SK-MEL-5 (cell line): ENCODE measurements at regions not wholly inside any gene's neighbourhood (a gene's known extent, or its start where the extent isn't known, plus 50 kb on each side); places are given as distances from the start of the nearest gene placed in this dataset.

Source experiments
- DNase-seq: peaks from one replicate; pipeline ENCODE4 v3.0.0-alpha.2; 2016; ENCODE audit warnings: low read depth, low spot score
- in situ Hi-C: cut with HindIII; loops from 2 replicates; pipeline ENCODE4 v1.10.0; 2016; ENCODE audit warnings: low sequenced_read_pairs, high pct_unique_total_duplicates, low pct_unique_long_range_greater_than_20kb

DNA sequence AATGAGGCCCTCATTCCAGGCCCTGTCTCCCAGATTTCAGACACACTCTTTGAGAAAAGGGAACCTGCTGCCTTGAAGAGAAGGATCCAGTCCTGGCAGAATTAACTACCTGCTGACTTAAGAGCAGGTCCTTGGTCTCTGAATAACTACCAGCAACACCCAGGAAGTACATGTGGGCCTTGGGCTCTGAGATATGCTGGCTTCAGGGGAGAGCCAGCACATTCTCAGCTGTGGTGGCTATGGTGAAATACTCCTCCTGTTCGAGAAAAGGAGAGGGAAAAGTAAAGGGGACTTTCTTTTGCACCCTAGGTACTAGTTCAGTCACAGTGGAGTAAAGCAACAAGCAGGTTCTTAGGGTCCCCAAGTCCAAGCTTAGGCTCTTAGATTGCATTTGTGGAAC is 120.0 kb downstream of the HMHB1 start:
- in situ Hi-C loops = no loop called here
- no peak for DNase-seq

DNA sequence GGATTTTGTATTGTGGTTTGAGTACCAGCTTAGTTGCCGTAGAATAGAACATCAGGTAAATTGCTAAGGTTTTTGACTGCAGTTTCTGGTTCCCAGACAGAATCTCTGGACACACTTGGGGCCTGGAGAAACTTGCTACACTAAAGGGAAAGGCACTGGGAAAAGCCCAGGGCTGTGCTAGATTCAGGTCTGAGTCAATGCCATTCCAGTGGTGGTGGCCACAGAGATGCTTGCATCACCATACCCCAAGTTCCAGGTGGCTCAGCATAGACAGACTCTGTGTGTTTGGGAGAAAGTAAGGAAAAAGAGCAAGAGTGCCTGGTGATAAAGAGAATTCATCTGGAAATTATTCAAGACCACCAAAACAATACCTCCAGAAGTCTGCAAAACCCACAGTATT is 120.6 kb downstream of the HMHB1 start:
- no peak for DNase-seq
- in situ Hi-C loops = no loop called here

DNA sequence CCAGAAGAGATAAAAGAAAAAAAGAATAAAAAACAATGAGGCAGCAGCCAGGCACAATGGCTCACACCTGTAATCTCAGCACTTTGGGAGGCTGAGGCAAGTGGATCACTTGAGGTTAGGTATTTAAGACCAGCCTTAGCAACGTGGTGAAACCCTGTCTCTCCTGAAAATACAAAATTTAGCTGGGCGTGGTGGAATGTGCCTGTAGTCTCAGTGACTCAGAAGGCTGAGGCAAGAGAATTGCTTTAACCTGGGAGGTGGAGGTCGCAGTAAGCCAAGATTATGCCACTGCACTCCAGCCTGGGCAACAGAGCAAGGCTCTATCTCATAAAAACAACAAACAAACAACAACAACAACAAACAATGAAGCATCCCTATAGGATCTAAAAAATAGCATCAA is 121.5 kb downstream of the HMHB1 start:
- in situ Hi-C loops = no loop called here
- DNase-seq = no peak

DNA sequence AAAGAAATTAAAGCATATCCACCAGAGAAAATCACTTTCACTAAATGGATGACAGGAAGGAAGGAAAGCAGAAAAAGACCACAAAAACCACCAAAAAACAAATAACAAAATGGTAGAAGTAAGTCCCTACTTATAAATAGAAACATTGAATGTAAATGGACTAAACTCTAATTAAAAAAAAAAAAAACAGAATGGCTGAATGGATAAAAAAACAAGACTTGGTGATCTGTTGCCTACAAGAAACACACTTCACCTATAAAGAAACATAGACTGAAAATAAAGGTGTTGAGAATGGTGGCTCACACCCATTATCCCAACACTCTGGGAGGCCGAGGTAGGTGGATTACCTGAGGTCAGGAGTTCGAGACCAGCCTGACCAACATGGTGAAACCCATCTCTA is 122.9 kb downstream of the HMHB1 start:
- DNase-seq = no peak
- in situ Hi-C loops = no loop called here

DNA sequence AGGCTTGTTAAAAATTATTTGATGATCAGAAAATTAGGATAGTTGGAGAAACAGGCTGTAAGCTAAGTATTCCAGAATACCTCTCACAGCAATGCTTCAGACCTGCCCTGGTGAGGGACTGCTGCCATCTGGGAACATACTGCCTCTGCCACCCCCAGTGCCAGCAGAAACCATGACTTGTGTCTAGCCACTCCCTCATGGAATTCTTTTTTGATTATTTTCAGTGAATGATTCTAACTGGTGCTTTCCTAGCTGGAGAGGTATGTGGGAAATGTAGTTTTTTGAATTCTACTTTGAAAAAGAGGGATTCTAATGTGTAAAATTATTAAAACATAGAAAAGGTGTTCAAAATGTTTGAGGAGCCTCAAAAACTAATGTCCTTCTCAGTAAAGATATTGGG is 126.3 kb downstream of the HMHB1 start:
- in situ Hi-C loops = no loop called here
- DNase-seq = no peak

DNA sequence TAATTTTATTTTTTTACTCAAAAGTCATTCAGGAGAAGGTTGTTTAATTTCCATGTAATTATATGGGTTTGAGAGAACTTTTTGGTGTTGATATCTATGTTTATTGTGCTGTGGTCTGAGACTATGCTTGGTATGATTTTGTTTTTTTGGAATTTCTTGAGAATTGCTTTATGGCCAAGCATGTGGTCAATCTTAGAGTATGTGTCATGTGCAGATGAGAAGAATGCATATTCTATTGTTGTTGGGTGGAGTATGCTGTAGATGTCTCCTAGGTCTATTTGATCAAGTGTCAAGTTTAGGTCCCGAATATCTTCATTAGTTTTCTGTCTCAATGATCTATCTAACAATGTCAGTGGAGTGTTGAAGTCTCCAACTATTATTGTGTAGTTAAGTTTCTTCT is 134.9 kb downstream of the HMHB1 start:
- no peak for DNase-seq
- in situ Hi-C loops = no loop called here

DNA sequence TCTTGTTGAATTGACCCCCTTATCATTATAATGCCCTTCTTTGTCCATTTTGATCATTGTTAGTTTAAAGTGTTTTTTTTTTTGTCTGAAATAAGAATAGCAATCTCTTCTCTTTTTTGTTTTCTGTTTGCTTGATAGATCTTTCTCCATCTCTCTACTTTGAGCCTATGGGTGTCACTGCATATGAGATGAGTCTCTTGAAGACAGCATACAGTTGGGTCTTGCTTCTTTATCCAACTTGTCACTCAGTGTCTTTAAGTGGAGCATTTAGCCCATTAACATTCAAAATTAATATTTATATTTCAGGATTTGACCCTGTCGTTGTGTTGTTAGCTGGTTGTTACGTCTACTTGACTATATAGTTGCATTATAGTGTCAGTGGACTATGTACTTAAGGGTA is 135.4 kb downstream of the HMHB1 start:
- no peak for DNase-seq

DNA sequence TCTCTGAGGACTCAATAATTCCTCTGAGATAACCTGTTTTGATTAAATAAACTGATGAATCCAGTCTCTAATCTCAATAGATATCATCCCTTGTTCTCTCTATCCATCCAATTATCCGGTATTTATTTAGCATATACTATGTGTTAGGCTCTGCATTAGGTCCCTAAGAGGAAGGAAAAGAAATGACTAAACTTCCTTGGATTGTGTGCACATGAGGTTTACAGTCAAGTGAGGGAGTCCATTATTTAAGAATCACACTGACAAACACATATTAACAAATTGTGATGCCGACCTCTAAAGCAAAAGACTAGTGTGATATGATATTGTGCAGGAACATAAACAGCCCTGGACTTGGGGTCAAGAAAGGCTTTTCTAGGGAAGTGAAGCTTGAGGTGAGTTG is 140.8 kb downstream of the HMHB1 start:
- in situ Hi-C loops = no loop called here
- DNase-seq = no peak

More for the DNA sequence above, 135.4 kb downstream of the HMHB1 start:
- in situ Hi-C loops = no loop called here

DNA sequence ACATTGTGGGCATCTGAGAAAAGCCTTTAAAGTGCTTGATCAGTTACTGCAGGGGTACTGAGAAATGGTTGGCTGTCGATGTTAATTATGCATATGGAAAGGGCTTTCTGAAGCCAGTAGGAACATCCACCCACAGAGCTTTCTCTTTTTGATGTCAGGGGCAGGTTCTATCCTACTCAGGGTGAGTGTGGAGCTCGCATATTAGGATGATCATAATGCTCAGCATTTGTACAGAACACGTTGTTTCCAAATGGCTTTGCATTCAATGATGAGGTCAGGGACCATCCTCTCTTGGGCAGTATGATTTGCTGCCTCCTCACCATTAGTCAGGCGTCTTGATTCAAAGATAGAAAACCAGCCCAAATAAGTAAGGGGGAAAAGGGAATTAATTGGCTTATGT is 141.9 kb downstream of the HMHB1 start:
- DNase-seq = no peak
- in situ Hi-C loops = no loop called here

DNA sequence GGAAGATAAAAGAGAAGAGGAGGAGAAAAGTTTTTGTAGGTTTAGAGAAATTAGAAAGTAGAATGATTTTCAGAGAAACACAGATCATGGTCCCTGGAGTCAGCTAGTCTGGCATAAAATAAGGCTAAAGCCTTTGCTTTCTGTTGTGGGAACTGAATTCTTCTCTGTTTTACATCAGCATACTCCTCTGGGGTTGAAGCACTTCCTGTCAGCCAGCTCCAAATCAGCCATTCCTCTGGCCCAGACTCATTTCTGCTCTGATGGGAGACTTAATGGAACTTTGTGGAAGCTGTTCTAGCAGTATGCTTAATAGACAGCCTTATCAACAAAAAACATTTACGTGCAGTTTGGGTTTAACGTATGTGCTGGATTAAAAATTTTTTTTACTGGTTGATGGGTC is 143.2 kb downstream of the HMHB1 start:
- no peak for DNase-seq
- in situ Hi-C loops = no loop called here

DNA sequence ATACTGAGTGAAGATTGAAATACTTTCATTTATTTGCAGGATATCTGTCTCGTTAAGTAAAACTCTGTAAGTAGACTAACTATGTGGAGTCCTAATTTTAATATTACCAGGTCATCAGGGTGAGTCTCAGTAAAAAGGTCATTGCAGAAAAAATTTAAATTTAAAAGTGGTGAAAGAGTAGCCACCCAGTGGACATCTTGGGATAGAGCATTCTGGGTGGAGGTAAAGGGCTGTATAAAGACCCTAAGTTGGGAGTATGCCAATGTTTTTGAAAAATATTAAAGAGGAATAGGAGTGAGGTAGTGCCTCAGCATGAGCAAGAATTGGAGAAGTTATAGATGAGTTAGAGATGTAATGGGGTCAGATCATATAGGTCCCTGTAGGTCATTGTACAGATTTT is 145.5 kb downstream of the HMHB1 start:
- in situ Hi-C loops = no loop called here
- DNase-seq = peak; percentile 9

DNA sequence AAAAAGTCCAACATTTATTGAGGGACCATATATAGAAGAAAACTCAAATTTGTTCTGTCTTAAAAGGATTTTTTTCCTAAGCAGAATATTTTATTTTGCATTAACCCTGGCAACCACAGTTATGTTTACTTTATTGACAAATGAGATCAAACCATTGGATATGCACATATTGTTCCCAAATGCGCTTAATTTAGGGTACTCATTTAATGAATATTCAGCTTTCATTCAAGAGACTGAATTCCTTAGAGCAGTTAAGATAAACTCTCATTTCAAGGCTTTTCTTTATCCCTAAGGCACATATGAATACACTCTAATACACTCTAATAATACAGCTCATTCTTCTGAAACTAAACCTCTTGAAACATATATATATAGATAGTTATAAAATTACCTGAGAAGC is 150.2 kb downstream of the HMHB1 start:
- DNase-seq = no peak
- in situ Hi-C loops = no loop called here

DNA sequence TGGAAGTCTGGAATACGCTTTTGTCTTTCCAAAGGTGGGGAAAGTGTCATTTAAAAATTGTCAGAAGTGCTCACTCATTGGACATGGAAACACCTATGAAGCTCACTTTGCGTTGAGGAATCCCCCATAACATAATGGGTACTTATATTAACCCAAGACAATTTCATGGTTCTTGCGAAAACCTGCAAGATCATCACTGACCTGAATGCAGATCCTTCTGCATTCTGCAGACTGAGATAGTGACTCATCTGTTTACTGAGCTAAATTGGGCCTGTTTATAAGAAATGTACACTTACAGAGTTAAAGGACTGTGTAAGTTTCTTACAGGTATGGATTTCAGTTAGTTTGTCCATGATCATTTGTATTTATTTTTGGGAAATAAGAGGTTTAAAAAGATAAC is 153.0 kb downstream of the HMHB1 start:
- in situ Hi-C loops = no loop called here
- DNase-seq = no peak

DNA sequence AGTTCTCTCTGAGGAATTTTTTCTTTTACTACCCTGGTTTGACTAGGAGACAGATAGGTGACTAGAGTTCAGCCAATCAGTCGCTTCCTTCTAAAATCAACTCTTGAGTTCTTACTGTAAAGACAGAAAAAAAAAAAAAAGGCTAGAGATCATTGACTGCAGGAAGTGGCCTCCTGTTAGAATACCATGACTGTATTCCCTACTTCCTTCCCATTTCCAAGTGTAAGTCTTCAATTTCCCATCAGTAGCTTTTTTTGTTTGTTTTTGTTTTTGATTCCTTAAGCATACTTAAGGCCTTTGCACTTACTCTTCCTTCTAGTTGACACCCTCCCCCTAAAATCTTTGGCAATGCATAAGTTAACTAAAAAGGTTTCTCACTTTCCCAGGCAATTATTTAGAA is 154.3 kb downstream of the HMHB1 start:
- in situ Hi-C loops = no loop called here
- no peak for DNase-seq

DNA sequence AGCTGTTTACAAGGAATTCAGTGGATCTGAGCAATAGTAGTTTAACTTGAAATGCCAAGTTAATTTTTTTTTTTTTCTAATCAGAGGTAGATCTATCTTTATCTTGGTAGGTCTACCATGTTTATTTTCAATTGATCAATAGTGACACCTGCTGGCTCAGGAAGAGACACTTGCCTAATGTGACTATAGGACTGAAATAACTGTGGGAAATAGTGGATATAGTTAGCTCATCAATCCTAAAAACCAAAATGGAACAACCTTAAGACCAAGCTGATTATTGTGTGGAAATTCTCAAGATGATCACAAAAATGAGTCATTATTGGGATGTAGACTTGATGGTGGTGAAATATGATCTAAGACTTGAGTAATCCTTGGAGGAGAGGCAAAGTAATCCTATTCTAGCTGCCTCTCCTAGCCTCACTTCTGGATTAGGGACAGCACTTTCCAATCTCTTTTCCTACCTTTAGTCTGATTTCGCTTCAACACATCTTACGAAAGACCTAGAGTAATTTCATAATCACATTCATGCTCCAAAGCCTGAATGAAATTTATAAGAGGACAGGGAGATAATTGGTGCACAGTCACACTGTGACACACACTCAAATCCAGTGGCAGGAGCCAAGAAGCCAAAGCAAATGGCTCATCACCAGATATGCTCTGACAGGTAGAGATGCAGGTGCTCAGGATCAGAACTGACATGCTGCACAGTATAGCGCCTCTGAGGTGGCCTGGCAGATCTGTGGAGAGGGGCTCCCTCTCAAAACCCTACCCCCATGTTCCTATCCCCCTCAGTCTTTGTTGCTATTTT is 156.3 kb downstream of the HMHB1 start:
- peak; percentile 38 for DNase-seq
- in situ Hi-C loops = no loop called here

DNA sequence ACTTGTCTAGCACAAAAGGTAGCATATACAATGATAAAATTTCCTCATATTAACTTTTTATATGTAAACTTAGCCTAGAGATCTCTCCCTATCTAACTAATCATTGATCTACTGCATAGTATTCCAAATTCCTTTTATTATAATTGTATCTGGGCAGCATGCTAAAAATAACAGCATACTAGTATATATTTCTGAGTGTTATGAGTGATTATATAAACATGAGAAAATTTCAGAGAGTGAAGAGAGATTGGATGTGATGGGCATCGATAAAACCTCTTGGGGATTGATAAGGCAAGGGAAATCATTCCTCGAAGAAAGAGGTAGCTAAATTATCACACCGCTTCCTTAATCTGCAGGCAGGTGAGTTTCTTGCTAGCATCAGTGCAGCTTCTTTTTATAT is 158.2 kb downstream of the HMHB1 start:
- in situ Hi-C loops = no loop called here
- DNase-seq = no peak

DNA sequence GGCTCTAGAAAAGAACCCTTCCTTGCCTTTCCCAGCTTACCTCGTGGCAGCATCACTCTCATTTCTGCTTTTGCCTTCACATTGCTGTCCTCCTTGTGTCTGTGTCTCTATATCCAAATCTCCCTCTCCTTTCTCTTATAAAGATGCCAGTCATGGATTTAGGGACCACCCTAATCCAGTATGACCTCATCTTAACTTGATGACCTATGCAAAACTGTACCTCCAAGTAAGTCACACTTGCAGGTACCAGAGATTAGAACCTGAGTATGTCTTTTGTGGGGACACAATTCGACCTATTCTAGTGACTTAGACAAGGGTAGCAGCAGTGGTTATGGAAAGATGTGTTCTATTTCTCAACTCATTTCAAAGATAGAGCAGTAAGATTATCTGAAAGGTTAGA is 160.1 kb downstream of the HMHB1 start:
- DNase-seq = no peak
- in situ Hi-C loops = no loop called here

DNA sequence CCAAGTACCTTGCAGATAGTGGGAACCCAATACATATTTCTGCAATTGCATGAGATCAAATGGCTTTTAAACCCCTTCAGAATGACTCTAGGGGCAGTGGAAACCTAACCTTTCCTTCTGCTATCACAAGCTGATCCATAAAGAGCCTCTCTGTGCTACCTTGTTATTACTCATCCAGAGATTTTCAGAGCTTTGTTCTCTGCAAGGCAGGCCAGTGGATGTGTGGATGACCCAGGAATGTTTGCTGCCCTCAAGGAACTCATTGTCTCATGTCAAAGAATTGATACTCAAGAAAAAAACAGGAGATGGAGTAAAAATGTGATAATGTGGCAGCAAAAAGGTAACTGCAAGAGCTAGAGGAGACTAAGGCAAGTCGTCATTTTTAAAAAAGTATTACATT is 164.1 kb downstream of the HMHB1 start:
- no peak for DNase-seq
- in situ Hi-C loops = no loop called here

DNA sequence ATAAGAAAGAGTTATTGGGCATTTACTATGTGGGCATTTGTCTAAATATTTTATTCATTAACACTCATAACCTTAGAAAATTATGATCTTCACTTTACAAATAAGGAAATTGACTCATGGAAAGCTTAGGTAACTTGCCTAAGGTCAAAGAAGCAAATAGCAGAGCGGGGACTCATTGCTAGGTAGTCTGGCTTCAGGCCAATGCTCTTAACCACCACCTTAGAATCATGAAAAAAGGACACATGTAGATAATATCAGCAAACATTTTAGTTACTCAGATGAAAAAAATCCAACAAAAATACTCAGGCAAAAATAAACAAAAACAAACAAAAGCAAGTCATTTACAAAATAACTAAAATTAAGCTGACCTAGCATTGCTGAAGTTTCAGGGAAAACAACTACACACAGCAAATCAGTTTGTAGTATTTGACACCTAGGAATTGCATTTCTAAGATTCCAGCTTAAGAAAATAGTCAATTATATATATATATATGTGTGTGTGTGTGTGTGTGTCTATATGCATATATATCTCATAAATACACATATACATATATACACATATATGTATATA is 166.0 kb downstream of the HMHB1 start:
- in situ Hi-C loops = no loop called here
- no peak for DNase-seq
